ENCODE measurements at regions not wholly inside any gene's neighbourhood (a gene's known extent, or its start where the extent isn't known, plus 50 kb on each side); places are given as distances from the start of the nearest gene placed in this dataset.
"Not testable (repeated sequence)": the region's sequence is repeated elsewhere in the genome, so short reads cannot be mapped to it uniquely, and the experiment has no call there.

DNA sequence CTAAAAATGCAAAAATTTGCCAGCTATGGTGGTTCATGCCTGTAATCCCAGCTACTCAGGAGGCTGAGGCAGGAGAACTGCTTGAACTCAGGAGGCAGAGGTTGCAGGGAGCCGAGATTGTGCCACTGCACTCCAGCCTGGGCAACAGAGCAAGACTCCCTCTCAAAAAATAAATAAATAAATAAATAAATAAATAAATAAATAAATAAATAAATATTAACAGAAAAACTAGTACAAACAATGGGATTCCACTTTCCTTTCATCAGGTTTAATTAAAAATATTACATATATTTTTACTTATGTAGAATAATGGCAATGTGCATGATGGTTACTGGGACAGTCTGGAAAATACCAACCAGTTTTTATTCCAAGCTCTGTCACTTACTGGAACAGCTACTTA, 897.5 kb downstream of the PLOD2 start:
- H2BK15ac ChIP-seq (ENCODE audit: low read depth, poor library complexity, severe bottlenecking); H3K4me1 ChIP-seq (ENCODE audit: control insufficient read depth, insufficient read depth, low read depth, low read length); H2AK5ac ChIP-seq (ENCODE audit: low read length, severe bottlenecking); H2AFZ ChIP-seq (ENCODE audit: low read depth, low read length); H2BK120ac ChIP-seq (ENCODE audit: low read depth, low read length); H3K4ac ChIP-seq (ENCODE audit: low read depth in 1 of 2, low read length in 2 of 2); H3K23ac ChIP-seq (ENCODE audit: low read length in 2 of 2); DNase-seq; H4K91ac ChIP-seq (ENCODE audit: low read length); H2BK12ac ChIP-seq (ENCODE audit: low read length in 2 of 2); H3K4me2 ChIP-seq (ENCODE audit: low read length, poor library complexity, severe bottlenecking); H4K8ac ChIP-seq (ENCODE audit: low read length); H3K4me3 ChIP-seq (ENCODE audit: insufficient read depth in 1 of 2, low read depth in 1 of 2, low read length in 2 of 2); H3K14ac ChIP-seq (ENCODE audit: low read length in 2 of 2); H3K18ac ChIP-seq (ENCODE audit: low read depth in 1 of 2, low read length in 2 of 2); H3K79me1 ChIP-seq (replicated peaks; ENCODE audit: low read length, poor library complexity, severe bottlenecking); H3K36me3 ChIP-seq (ENCODE audit: control insufficient read depth in 1 of 2, insufficient read depth in 2 of 2, low read depth in 1 of 2, low read length in 2 of 2); H3K27me3 ChIP-seq (ENCODE audit: control insufficient read depth in 1 of 2, insufficient read depth in 1 of 2, low read length in 2 of 2); H3K9ac ChIP-seq (ENCODE audit: low read length); H2BK5ac ChIP-seq (ENCODE audit: low read depth, low read length, poor library complexity, severe bottlenecking); H3K27ac ChIP-seq (ENCODE audit: low read length, poor library complexity, severe bottlenecking): not testable (repeated sequence)
- peaks cover 12% of the 10 kb centered on the region for H3K9me3 ChIP-seq (ENCODE audit: control insufficient read depth, low read length)
- no CpG with 5 or more reads among the region's 1 CpG for WGBS

DNA sequence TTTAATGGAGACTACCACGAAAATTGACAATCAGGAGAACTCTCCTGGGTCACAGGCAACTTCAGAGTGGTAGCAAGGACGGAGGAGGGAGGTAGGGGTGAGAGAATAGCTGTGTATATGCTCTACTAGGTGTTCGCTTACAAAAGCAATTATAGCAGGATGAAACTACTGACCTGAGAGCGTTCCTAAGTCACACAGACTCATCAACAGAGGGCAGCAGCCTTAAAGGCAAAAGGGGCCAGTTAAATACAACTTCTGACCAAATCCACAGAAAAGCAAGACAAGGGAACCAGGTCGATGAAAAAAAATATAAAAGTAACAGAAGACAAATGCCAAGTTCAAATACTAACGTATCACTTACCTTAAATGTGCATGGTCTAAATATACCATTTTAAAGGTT, 894.6 kb downstream of the PLOD2 start:
- no peaks in the 10 kb centered on the region for H3K79me1 ChIP-seq (replicated peaks; ENCODE audit: low read length, poor library complexity, severe bottlenecking)
- peaks cover 12% of the 10 kb centered on the region for H3K9me3 ChIP-seq (ENCODE audit: control insufficient read depth, low read length)
- H3K4me1 ChIP-seq (ENCODE audit: control insufficient read depth, insufficient read depth, low read depth, low read length) = no peaks in the 10 kb centered on the region
- H2BK120ac ChIP-seq (ENCODE audit: low read depth, low read length) = no peak overlapping the region
- no peak overlapping the region for H3K23ac ChIP-seq (ENCODE audit: low read length in 2 of 2)
- H3K27me3 ChIP-seq (ENCODE audit: control insufficient read depth in 1 of 2, insufficient read depth in 1 of 2, low read length in 2 of 2) = no peaks in the 10 kb centered on the region
- no peak overlapping the region for H2AK5ac ChIP-seq (ENCODE audit: low read length, severe bottlenecking)
- H4K91ac ChIP-seq (ENCODE audit: low read length) = no peak overlapping the region
- DNase-seq = no peak
- no peak overlapping the region for H2BK5ac ChIP-seq (ENCODE audit: low read depth, low read length, poor library complexity, severe bottlenecking)
- H3K4me3 ChIP-seq (ENCODE audit: insufficient read depth in 1 of 2, low read depth in 1 of 2, low read length in 2 of 2) = no peak overlapping the region
- no peak overlapping the region for H3K27ac ChIP-seq (ENCODE audit: low read length, poor library complexity, severe bottlenecking)
- H2AFZ ChIP-seq (ENCODE audit: low read depth, low read length) = no peak overlapping the region
- no peaks in the 10 kb centered on the region for H3K36me3 ChIP-seq (ENCODE audit: control insufficient read depth in 1 of 2, insufficient read depth in 2 of 2, low read depth in 1 of 2, low read length in 2 of 2)
- H3K4me2 ChIP-seq (ENCODE audit: low read length, poor library complexity, severe bottlenecking) = no peak overlapping the region
- H2BK15ac ChIP-seq (ENCODE audit: low read depth, poor library complexity, severe bottlenecking) = no peak overlapping the region
- no peak overlapping the region for H3K9ac ChIP-seq (ENCODE audit: low read length)
- no peak overlapping the region for H2BK12ac ChIP-seq (ENCODE audit: low read length in 2 of 2)
- H3K14ac ChIP-seq (ENCODE audit: low read length in 2 of 2) = no peak overlapping the region
- H3K18ac ChIP-seq (ENCODE audit: low read depth in 1 of 2, low read length in 2 of 2) = no peak overlapping the region
- 44% methylated on average over 4 of the region's 6 CpGs for WGBS
- no peak overlapping the region for H3K4ac ChIP-seq (ENCODE audit: low read depth in 1 of 2, low read length in 2 of 2)
- no peak overlapping the region for H4K8ac ChIP-seq (ENCODE audit: low read length)

DNA sequence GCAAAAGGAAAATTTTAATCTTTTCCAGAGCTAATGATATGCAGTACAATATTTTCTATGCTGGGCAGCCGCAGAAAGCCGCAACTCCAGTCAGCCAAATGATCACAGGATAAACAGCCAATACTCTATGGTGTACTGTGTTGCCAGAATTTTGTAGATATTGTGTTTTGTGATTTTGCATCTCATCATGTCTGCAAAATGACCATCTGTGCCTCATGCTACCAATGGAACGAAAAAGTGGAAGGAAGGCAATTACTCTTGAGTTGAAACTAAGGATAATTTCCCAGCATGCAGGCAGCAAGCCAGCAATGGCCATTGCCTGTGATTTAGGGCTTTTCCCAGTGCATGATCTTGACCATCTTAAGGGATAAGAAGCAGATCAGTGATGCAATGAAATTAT, 891.9 kb downstream of the PLOD2 start:
- Histone ChIP-seq H3K18ac (ENCODE audit: low read depth in 1 of 2, low read length in 2 of 2) (no peak overlapping the region), H3K4me3 (ENCODE audit: insufficient read depth in 1 of 2, low read depth in 1 of 2, low read length in 2 of 2) (no peak overlapping the region), H2AFZ (ENCODE audit: low read depth, low read length) (no peak overlapping the region), H3K23ac (ENCODE audit: low read length in 2 of 2) (no peak overlapping the region), H3K27ac (ENCODE audit: low read length, poor library complexity, severe bottlenecking) (no peak overlapping the region), H3K4me1 (ENCODE audit: control insufficient read depth, insufficient read depth, low read depth, low read length) (no peaks in the 10 kb centered on the region), H3K4me2 (ENCODE audit: low read length, poor library complexity, severe bottlenecking) (no peak overlapping the region), H3K27me3 (ENCODE audit: control insufficient read depth in 1 of 2, insufficient read depth in 1 of 2, low read length in 2 of 2) (no peaks in the 10 kb centered on the region), H2BK5ac (ENCODE audit: low read depth, low read length, poor library complexity, severe bottlenecking) (no peak overlapping the region), H2AK5ac (ENCODE audit: low read length, severe bottlenecking) (no peak overlapping the region), H4K8ac (ENCODE audit: low read length) (no peak overlapping the region), H3K14ac (ENCODE audit: low read length in 2 of 2) (no peak overlapping the region), H2BK12ac (ENCODE audit: low read length in 2 of 2) (no peak overlapping the region), H3K36me3 (ENCODE audit: control insufficient read depth in 1 of 2, insufficient read depth in 2 of 2, low read depth in 1 of 2, low read length in 2 of 2) (no peaks in the 10 kb centered on the region), H2BK15ac (ENCODE audit: low read depth, poor library complexity, severe bottlenecking) (no peak overlapping the region), H2BK120ac (ENCODE audit: low read depth, low read length) (no peak overlapping the region), H3K9me3 (ENCODE audit: control insufficient read depth, low read length) (peaks cover 18% of the 10 kb centered on the region), H3K79me1 (replicated peaks; ENCODE audit: low read length, poor library complexity, severe bottlenecking) (no peaks in the 10 kb centered on the region), H3K9ac (ENCODE audit: low read length) (no peak overlapping the region), H4K91ac (ENCODE audit: low read length) (no peak overlapping the region), H3K4ac (ENCODE audit: low read depth in 1 of 2, low read length in 2 of 2) (no peak overlapping the region)
- no peak for DNase-seq
- WGBS = 94% methylated on average over 1 of the region's 3 CpGs

DNA sequence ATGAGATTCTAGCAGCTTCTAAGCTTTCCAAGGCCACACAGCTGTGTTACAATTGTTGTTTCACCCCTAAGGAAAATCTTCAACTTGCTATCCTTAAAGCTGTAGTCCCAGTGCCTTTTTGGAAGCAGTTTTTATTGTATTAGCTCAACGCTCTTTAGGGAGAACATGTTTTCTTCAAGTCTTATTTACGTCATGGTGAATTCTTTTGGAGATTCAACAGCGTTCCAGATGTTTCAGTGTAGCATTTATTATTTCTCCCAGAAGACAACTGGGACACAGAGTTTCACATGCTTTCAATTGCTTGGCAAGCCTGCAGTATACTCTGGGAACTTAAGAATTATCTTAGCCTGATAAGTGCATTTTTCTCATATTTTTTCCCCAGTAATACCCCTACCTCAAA, 888.3 kb downstream of the PLOD2 start:
- Histone ChIP-seq H2BK120ac (ENCODE audit: low read depth, low read length) (no peak overlapping the region), H4K91ac (ENCODE audit: low read length) (no peak overlapping the region), H3K9ac (ENCODE audit: low read length) (no peak overlapping the region), H2BK12ac (ENCODE audit: low read length in 2 of 2) (no peak overlapping the region), H3K79me1 (replicated peaks; ENCODE audit: low read length, poor library complexity, severe bottlenecking) (no peaks in the 10 kb centered on the region), H3K4me3 (ENCODE audit: insufficient read depth in 1 of 2, low read depth in 1 of 2, low read length in 2 of 2) (no peak overlapping the region), H3K4me1 (ENCODE audit: control insufficient read depth, insufficient read depth, low read depth, low read length) (no peaks in the 10 kb centered on the region), H2AK5ac (ENCODE audit: low read length, severe bottlenecking) (no peak overlapping the region), H4K8ac (ENCODE audit: low read length) (no peak overlapping the region), H3K9me3 (ENCODE audit: control insufficient read depth, low read length) (peaks cover 39% of the 10 kb centered on the region), H3K27me3 (ENCODE audit: control insufficient read depth in 1 of 2, insufficient read depth in 1 of 2, low read length in 2 of 2) (no peaks in the 10 kb centered on the region), H3K27ac (ENCODE audit: low read length, poor library complexity, severe bottlenecking) (no peak overlapping the region), H3K23ac (ENCODE audit: low read length in 2 of 2) (no peak overlapping the region), H3K18ac (ENCODE audit: low read depth in 1 of 2, low read length in 2 of 2) (no peak overlapping the region), H3K14ac (ENCODE audit: low read length in 2 of 2) (no peak overlapping the region), H2BK5ac (ENCODE audit: low read depth, low read length, poor library complexity, severe bottlenecking) (no peak overlapping the region), H2AFZ (ENCODE audit: low read depth, low read length) (no peak overlapping the region), H3K36me3 (ENCODE audit: control insufficient read depth in 1 of 2, insufficient read depth in 2 of 2, low read depth in 1 of 2, low read length in 2 of 2) (no peaks in the 10 kb centered on the region), H3K4me2 (ENCODE audit: low read length, poor library complexity, severe bottlenecking) (no peak overlapping the region), H3K4ac (ENCODE audit: low read depth in 1 of 2, low read length in 2 of 2) (no peak overlapping the region), H2BK15ac (ENCODE audit: low read depth, poor library complexity, severe bottlenecking) (no peak overlapping the region)
- peak; percentile 12 for DNase-seq
- 96% methylated on average over 3 of the region's 3 CpGs for WGBS
